ENCODE measurements at regions not wholly inside any gene's neighbourhood (a gene's known extent, or its start where the extent isn't known, plus 50 kb on each side); places are given as distances from the start of the nearest gene placed in this dataset.

DNA sequence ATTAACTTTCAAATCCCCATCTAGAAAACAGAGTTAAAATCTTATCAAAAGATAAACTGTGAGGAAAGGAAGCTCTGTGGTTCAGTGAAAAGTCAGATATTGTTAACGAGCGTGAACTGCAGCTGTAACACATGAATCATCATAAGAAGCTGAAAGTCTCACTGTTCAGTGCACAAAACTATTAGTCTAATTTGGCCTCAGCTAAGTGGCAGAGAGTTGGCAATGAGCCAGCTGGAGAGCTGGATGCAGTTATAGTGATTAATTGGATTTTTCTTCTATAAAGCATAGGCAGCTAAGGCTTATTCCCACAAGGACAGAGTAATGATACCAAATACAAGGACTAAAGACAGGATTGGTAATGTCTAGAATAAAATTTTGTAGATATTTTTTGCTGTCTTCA is 101.1 kb upstream of the ABCB5 start:
- Mint-ChIP-seq H3K36me3 (ENCODE audit: insufficient read depth in 1 of 3, low read depth in 3 of 3) (no peaks in the 10 kb centered on the region), H3K27ac (no peak overlapping the region), H3K9me3 (no peaks in the 10 kb centered on the region), H3K27me3 (ENCODE audit: low read depth) (no peaks in the 10 kb centered on the region), H3K4me3 (no peak overlapping the region), H3K4me1 (no peaks in the 10 kb centered on the region)
- no peak overlapping the region for H3K9ac ChIP-seq (ENCODE audit: extremely low read depth, insufficient read length, low read length)
- H2AK5ac ChIP-seq (ENCODE audit: insufficient read length, low read length), result no peak overlapping the region
- no peaks in the 10 kb centered on the region for H3K9me3 ChIP-seq (ENCODE audit: control insufficient read depth, low read depth, low read length)
- no peak overlapping the region for H4K5ac ChIP-seq (ENCODE audit: insufficient read length, low read depth, low read length)
- no peak overlapping the region for H4K91ac ChIP-seq (ENCODE audit: insufficient read length, low read depth, low read length)
- no peak overlapping the region for H3K14ac ChIP-seq (ENCODE audit: insufficient read depth, low read length)
- H3T11ph ChIP-seq (ENCODE audit: low read length), result no peak overlapping the region
- no peak overlapping the region for H3K27ac ChIP-seq (ENCODE audit: insufficient read length, low read depth, low read length)
- no peak overlapping the region for H3K56ac ChIP-seq (ENCODE audit: insufficient read length, low read depth, low read length)
- H2BK5ac ChIP-seq (ENCODE audit: insufficient read length, low read length), result no peak overlapping the region
- no peaks in the 10 kb centered on the region for H3K79me2 ChIP-seq (ENCODE audit: insufficient read depth, low read length)
- no peak overlapping the region for H2BK12ac ChIP-seq (ENCODE audit: insufficient read length, low read depth, low read length)
- no peaks in the 10 kb centered on the region for H3K23me2 ChIP-seq (ENCODE audit: insufficient read length, low read depth, low read length, poor library complexity, severe bottlenecking)
- H3K27me3 ChIP-seq (ENCODE audit: insufficient read depth, low read length), result no peaks in the 10 kb centered on the region
- H3K4me2 ChIP-seq (ENCODE audit: insufficient read depth, insufficient read length, low read length), result no peak overlapping the region
- H2AFZ ChIP-seq (ENCODE audit: low read length), result no peak overlapping the region
- H2BK120ac ChIP-seq (ENCODE audit: low read depth, low read length, poor library complexity, severe bottlenecking), result no peak overlapping the region
- no peak overlapping the region for H3K18ac ChIP-seq (ENCODE audit: insufficient read length, low read depth, low read length)
- H2BK15ac ChIP-seq (ENCODE audit: low read depth, low read length), result no peak overlapping the region
- no CpG with 5 or more reads among the region's 2 CpGs for WGBS (ENCODE audit: extremely low coverage, insufficient read length, low lambda C conversion rate)
- no peak overlapping the region for H2BK20ac ChIP-seq (ENCODE audit: low read depth, low read length, poor library complexity, severe bottlenecking)
- no peak for DNase-seq
- H4K8ac ChIP-seq (replicated peaks; ENCODE audit: insufficient read length, low read depth, low read length), result no peak overlapping the region
- no peaks in the 10 kb centered on the region for H4K20me1 ChIP-seq (ENCODE audit: control insufficient read depth, insufficient read depth, insufficient read length)
- H3K23ac ChIP-seq (ENCODE audit: insufficient read length, low read depth, low read length), result no peak overlapping the region
- no peak overlapping the region for H3K4ac ChIP-seq (ENCODE audit: low read depth, low read length)
- TF ChIP-seq CTCF (conservative IDR thresholded peaks at IDR 0.05), result no peak
- H3K79me1 ChIP-seq (ENCODE audit: insufficient read depth, low read depth, low read length, poor library complexity, severe bottlenecking), result no peaks in the 10 kb centered on the region
- no peaks in the 10 kb centered on the region for H3K4me1 ChIP-seq (ENCODE audit: insufficient read depth, low read length)
